Cerebellar cortex (tissue), 1 donor: ENCODE measurements at regions not wholly inside any gene's neighbourhood (a gene's known extent, or its start where the extent isn't known, plus 50 kb on each side); places are given as distances from the start of the nearest gene placed in this dataset.
A peak's percentile ranks its signal among the peaks of the same experiment; 100 is the strongest.

Experiments used
- DNase-seq: peaks from one replicate; pipeline ENCODE4 v3.0.0-alpha.2; 2015; ENCODE audit warnings: low spot score

- no peak for DNase-seq
Observed at GRCh38 chr16:7013990-7014389, 318.7 kb upstream of the RBFOX1 start.

- DNase-seq, result peak; percentile 68
Observed at GRCh38 chr16:7004266-7004665, 328.4 kb upstream of the RBFOX1 start.

GRCh38 chr16:6993544-6993943, 339.1 kb upstream of the RBFOX1 start:
- no peak for DNase-seq

- no peak for DNase-seq
Observed at GRCh38 chr16:6988846-6989245, 343.8 kb upstream of the RBFOX1 start.

GRCh38 chr16:6977916-6978315, 354.7 kb upstream of the RBFOX1 start:
- DNase-seq, result no peak

- DNase-seq, result no peak
Observed at GRCh38 chr16:6977291-6977690, 355.4 kb upstream of the RBFOX1 start.

GRCh38 chr16:6976716-6977115, 355.9 kb upstream of the RBFOX1 start:
- no peak for DNase-seq

GRCh38 chr16:6970171-6970857, 362.3 kb upstream of the RBFOX1 start:
- no peak for DNase-seq

- DNase-seq, result no peak
Observed at GRCh38 chr16:6969594-6969993, 363.1 kb upstream of the RBFOX1 start.

GRCh38 chr16:6967796-6968320, 364.8 kb upstream of the RBFOX1 start:
- peak; percentile 81 for DNase-seq

GRCh38 chr16:6966925-6967324, 365.7 kb upstream of the RBFOX1 start:
- no peak for DNase-seq

GRCh38 chr16:6964679-6965078, 368.0 kb upstream of the RBFOX1 start:
- no peak for DNase-seq

GRCh38 chr16:6961704-6962103, 370.9 kb upstream of the RBFOX1 start:
- DNase-seq, result no peak

GRCh38 chr16:6958184-6958583, 374.5 kb upstream of the RBFOX1 start:
- DNase-seq, result no peak

- no peak for DNase-seq
Observed at GRCh38 chr16:6957681-6958080, 375.0 kb upstream of the RBFOX1 start.

- DNase-seq, result no peak
Observed at GRCh38 chr16:6956511-6956910, 376.1 kb upstream of the RBFOX1 start.

- no peak for DNase-seq
Observed at GRCh38 chr16:6955303-6955702, 377.3 kb upstream of the RBFOX1 start.

- DNase-seq, result no peak
Observed at GRCh38 chr16:6949240-6949639, 383.4 kb upstream of the RBFOX1 start.

- DNase-seq, result peak; percentile 97
Observed at GRCh38 chr16:6947291-6947690, 385.4 kb upstream of the RBFOX1 start.

- DNase-seq, result no peak
Observed at GRCh38 chr16:6946802-6947201, 385.8 kb upstream of the RBFOX1 start.

GRCh38 chr16:6946106-6946505, 386.5 kb upstream of the RBFOX1 start:
- DNase-seq, result peak; percentile 46

- DNase-seq, result no peak
Observed at GRCh38 chr16:6940968-6941367, 391.7 kb upstream of the RBFOX1 start.

GRCh38 chr16:6937641-6938040, 395.0 kb upstream of the RBFOX1 start:
- no peak for DNase-seq

- no peak for DNase-seq
Observed at GRCh38 chr16:6932871-6933385, 399.7 kb upstream of the RBFOX1 start.
